Lower lobe of right lung (tissue), 2 donors: ENCODE measurements at regions not wholly inside any gene's neighbourhood (a gene's known extent, or its start where the extent isn't known, plus 50 kb on each side); places are given as distances from the start of the nearest gene placed in this dataset.
A peak's percentile ranks its signal among the peaks of the same experiment; 100 is the strongest.

Experiments used
- ATAC-seq, 2 donors: fragments of 200-7000 bp; cut with Tn5 transposase; one replicate each; pipeline ENCODE4 v1.9.1; 2020 to 2022; ENCODE audit warnings: mild to moderate bottlenecking in 2 of 2, moderate library complexity in 2 of 2
- DNase-seq: peaks from one replicate; pipeline ENCODE4 v3.0.0-alpha.2; 2020
- H3K27ac ChIP-seq: fragments of 200-600 bp; one replicate; pipeline ENCODE4 v1.8.0; 2022
- H3K27me3 ChIP-seq: fragments of 200-600 bp; one replicate; pipeline ENCODE4 v1.8.0; 2022; ENCODE audit warnings: low read depth
- H3K36me3 ChIP-seq: fragments of 200-600 bp; one replicate; pipeline ENCODE4 v1.8.0; 2022; ENCODE audit warnings: mild to moderate bottlenecking
- H3K4me1 ChIP-seq: fragments of 200-600 bp; one replicate; pipeline ENCODE4 v1.8.0; 2022
- H3K4me3 ChIP-seq: fragments of 200-600 bp; one replicate; pipeline ENCODE4 v1.8.0; 2022; ENCODE audit warnings: mild to moderate bottlenecking
- H3K9me3 ChIP-seq: fragments of 200-600 bp; one replicate; pipeline ENCODE4 v1.8.0; 2022
- CTCF ChIP-seq: fragments of 200-600 bp; IDR thresholded peaks from one replicate; pipeline ENCODE4 v1.8.0; 2022; ENCODE audit warnings: antibody characterized with exemption, mild to moderate bottlenecking
- intact Hi-C: fragments of 100-400 bp; cut with DNase I; formaldehyde crosslinking; loops from one replicate; pipeline ENCODE4 v1.11.0; 2022
- donor health status: DM: no; HTN: yes; CAD: no; lungs with severe emphysema.

- no peaks in the 10 kb centered on the region for H3K9me3 ChIP-seq
- ATAC-seq (no peak), DNase-seq (no peak)
- H3K27ac ChIP-seq: no peak overlapping the region
- no peak overlapping the region for H3K4me3 ChIP-seq
- TF ChIP-seq CTCF: no peak
- intact Hi-C loops: no loop called here
- no peaks in the 10 kb centered on the region for H3K4me1 ChIP-seq
- H3K27me3 ChIP-seq: no peaks in the 10 kb centered on the region
- H3K36me3 ChIP-seq: no peaks in the 10 kb centered on the region
Measured at GRCh38 chr4:56127716-56128115, 179.0 kb downstream of the CEP135 start.

GRCh38 chr4:56123547-56123946 lies 174.8 kb downstream of the CEP135 start:
- intact Hi-C loops: no loop called here
- no peak for ATAC-seq

GRCh38 chr4:56123051-56123450 lies 174.3 kb downstream of the CEP135 start:
- no peak for ATAC-seq
- intact Hi-C loops: no loop called here
- no peak overlapping the region for H3K27ac ChIP-seq

More at GRCh38 chr4:56123547-56123946, 174.8 kb downstream of the CEP135 start:
- no peaks in the 10 kb centered on the region for H3K27me3 ChIP-seq
- H3K36me3 ChIP-seq: no peaks in the 10 kb centered on the region
- no peak overlapping the region for H3K27ac ChIP-seq
- no peak for DNase-seq
- no peaks in the 10 kb centered on the region for H3K9me3 ChIP-seq
- no peak for TF ChIP-seq CTCF
- H3K4me3 ChIP-seq: no peak overlapping the region
- no peaks in the 10 kb centered on the region for H3K4me1 ChIP-seq

GRCh38 chr4:56118845-56119244 lies 170.1 kb downstream of the CEP135 start:
- DNase-seq: no peak
- H3K27ac ChIP-seq: no peak overlapping the region
- no peaks in the 10 kb centered on the region for H3K4me1 ChIP-seq
- TF ChIP-seq CTCF: no peak
- intact Hi-C loops: no loop called here
- no peaks in the 10 kb centered on the region for H3K27me3 ChIP-seq
- no peak overlapping the region for H3K4me3 ChIP-seq
- no peaks in the 10 kb centered on the region for H3K9me3 ChIP-seq
- ATAC-seq: no peak
- H3K36me3 ChIP-seq: no peaks in the 10 kb centered on the region

More at GRCh38 chr4:56123051-56123450, 174.3 kb downstream of the CEP135 start:
- Histone ChIP-seq H3K4me3 (no peak overlapping the region), H3K36me3 (no peaks in the 10 kb centered on the region), H3K9me3 (no peaks in the 10 kb centered on the region), H3K27me3 (no peaks in the 10 kb centered on the region), H3K4me1 (no peaks in the 10 kb centered on the region)
- no peak for DNase-seq
- no peak for TF ChIP-seq CTCF

GRCh38 chr4:56118055-56118454 lies 169.3 kb downstream of the CEP135 start:
- H3K4me3 ChIP-seq: no peak overlapping the region
- no peak for TF ChIP-seq CTCF
- H3K4me1 ChIP-seq: no peaks in the 10 kb centered on the region
- DNase-seq (no peak), ATAC-seq (peak; percentile 93 to 97)
- no peaks in the 10 kb centered on the region for H3K36me3 ChIP-seq
- no peaks in the 10 kb centered on the region for H3K9me3 ChIP-seq
- no peak overlapping the region for H3K27ac ChIP-seq
- no peaks in the 10 kb centered on the region for H3K27me3 ChIP-seq
- intact Hi-C loops: no loop called here

- Histone ChIP-seq H3K36me3 (no peaks in the 10 kb centered on the region), H3K27me3 (no peaks in the 10 kb centered on the region), H3K4me3 (no peak overlapping the region), H3K27ac (no peak overlapping the region), H3K9me3 (no peaks in the 10 kb centered on the region), H3K4me1 (no peaks in the 10 kb centered on the region)
- no peak for TF ChIP-seq CTCF
- intact Hi-C loops: no loop called here
- no peak for ATAC-seq
- DNase-seq: no peak
Measured at GRCh38 chr4:56115898-56116297, 167.2 kb downstream of the CEP135 start.
